ENCODE measurements at regions not wholly inside any gene's neighbourhood (a gene's known extent, or its start where the extent isn't known, plus 50 kb on each side); places are given as distances from the start of the nearest gene placed in this dataset.
"Not testable (repeated sequence)": the region's sequence is repeated elsewhere in the genome, so short reads cannot be mapped to it uniquely, and the experiment has no call there.

- ChIA-PET POLR2A (no interaction called here), CTCF (no interaction called here)
- TF ChIP-seq, protein P1, sequence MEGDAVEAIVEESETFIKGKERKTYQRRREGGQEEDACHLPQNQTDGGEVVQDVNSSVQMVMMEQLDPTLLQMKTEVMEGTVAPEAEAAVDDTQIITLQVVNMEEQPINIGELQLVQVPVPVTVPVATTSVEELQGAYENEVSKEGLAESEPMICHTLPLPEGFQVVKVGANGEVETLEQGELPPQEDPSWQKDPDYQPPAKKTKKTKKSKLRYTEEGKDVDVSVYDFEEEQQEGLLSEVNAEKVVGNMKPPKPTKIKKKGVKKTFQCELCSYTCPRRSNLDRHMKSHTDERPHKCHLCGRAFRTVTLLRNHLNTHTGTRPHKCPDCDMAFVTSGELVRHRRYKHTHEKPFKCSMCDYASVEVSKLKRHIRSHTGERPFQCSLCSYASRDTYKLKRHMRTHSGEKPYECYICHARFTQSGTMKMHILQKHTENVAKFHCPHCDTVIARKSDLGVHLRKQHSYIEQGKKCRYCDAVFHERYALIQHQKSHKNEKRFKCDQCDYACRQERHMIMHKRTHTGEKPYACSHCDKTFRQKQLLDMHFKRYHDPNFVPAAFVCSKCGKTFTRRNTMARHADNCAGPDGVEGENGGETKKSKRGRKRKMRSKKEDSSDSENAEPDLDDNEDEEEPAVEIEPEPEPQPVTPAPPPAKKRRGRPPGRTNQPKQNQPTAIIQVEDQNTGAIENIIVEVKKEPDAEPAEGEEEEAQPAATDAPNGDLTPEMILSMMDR (IDR thresholded peaks at IDR 0.05): no peak
- H3K4me3 Mint-ChIP-seq: no peak overlapping the region
- no peaks in the 10 kb centered on the region for H3K36me3 ChIP-seq (ENCODE audit: insufficient read depth, low read length)
- H3K27ac ChIP-seq (ENCODE audit: low read depth in 1 of 2, low read length in 2 of 2): no peak overlapping the region
- no peaks in the 10 kb centered on the region for H3K36me3 Mint-ChIP-seq (ENCODE audit: low read depth)
- no peaks in the 10 kb centered on the region for H3K27me3 ChIP-seq (ENCODE audit: control insufficient read depth in 1 of 2, insufficient read depth in 2 of 2, low read length in 2 of 2)
- ATAC-seq (ENCODE audit: poor library complexity) (no peak), DNase-seq (no peak)
- H3K27ac Mint-ChIP-seq: no peak overlapping the region
- H3K27me3 Mint-ChIP-seq: no peaks in the 10 kb centered on the region
- H3K9me3 Mint-ChIP-seq: peaks cover 20% of the 10 kb centered on the region
- peaks cover 0 to 6% of the 10 kb centered on the region in 2 experiments for H3K9me3 ChIP-seq (ENCODE audit: control insufficient read depth in 1 of 2, insufficient read depth in 1 of 2, low read length in 2 of 2)
- intact Hi-C loops (cut with DNase I, micrococcal nuclease): no loop called here
- H3K4me3 ChIP-seq (ENCODE audit: low read length): no peak overlapping the region
- H3K4me1 ChIP-seq (ENCODE audit: insufficient read depth, low read length): no peaks in the 10 kb centered on the region
- H3K4me1 Mint-ChIP-seq (ENCODE audit: low read depth): no peaks in the 10 kb centered on the region
Observed at GRCh38 chr7:51823437-51823836, 506.8 kb upstream of the COBL start.

DNA sequence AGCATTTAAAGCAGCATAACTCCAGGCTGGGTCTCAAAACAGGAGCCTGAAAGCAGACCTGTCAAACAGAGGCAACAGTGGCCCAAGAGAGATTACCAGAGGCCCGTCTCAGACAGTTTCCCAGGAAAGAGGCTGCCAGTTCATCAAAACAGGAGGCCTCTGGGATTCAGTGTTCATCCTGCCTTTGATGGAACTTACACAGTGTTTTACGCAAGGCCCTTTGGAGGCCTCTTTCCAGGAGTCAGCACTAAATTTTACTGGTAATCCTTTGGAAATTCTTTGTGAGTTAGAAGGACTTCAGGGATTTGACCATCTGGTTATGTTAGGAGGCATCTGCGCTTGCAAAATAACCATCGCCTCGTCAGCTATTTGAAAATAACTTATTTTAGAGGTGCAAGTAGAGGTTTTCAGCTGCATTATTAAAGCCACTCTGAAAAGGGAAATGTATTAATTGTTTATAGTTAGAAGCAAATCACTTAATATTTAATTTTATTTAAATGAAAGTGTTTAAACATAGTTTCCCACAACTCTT, 501.2 kb upstream of the COBL start:
- no peak for ATAC-seq (ENCODE audit: poor library complexity)
- no peak overlapping the region for H3K4me3 ChIP-seq (ENCODE audit: low read length)
- intact Hi-C loops (cut with DNase I, micrococcal nuclease): no loop called here
- POLR2A ChIA-PET: no interaction called here
- TF ChIP-seq, protein P1 (IDR thresholded peaks at IDR 0.05): no peak
- DNase-seq: no peak
- H3K9me3 ChIP-seq (ENCODE audit: control insufficient read depth in 1 of 2, insufficient read depth in 1 of 2, low read length in 2 of 2): peaks cover 0 to 6% of the 10 kb centered on the region in 2 experiments
- no peaks in the 10 kb centered on the region for H3K27me3 ChIP-seq (ENCODE audit: control insufficient read depth in 1 of 2, insufficient read depth in 2 of 2, low read length in 2 of 2)
- no peaks in the 10 kb centered on the region for H3K36me3 Mint-ChIP-seq (ENCODE audit: low read depth)
- H3K4me1 Mint-ChIP-seq (ENCODE audit: low read depth): no peaks in the 10 kb centered on the region
- H3K4me1 ChIP-seq (ENCODE audit: insufficient read depth, low read length): no peaks in the 10 kb centered on the region
- no peaks in the 10 kb centered on the region for H3K36me3 ChIP-seq (ENCODE audit: insufficient read depth, low read length)
- CTCF ChIA-PET: no interaction called here
- peaks cover 18% of the 10 kb centered on the region for H3K9me3 Mint-ChIP-seq
- no peak overlapping the region for H3K27ac Mint-ChIP-seq
- H3K4me3 Mint-ChIP-seq: no peak overlapping the region
- H3K27ac ChIP-seq (ENCODE audit: low read depth in 1 of 2, low read length in 2 of 2): no peak overlapping the region
- H3K27me3 Mint-ChIP-seq: no peaks in the 10 kb centered on the region

GRCh38 chr7:51805783-51806431, 489.3 kb upstream of the COBL start:
- CTCF ChIA-PET; DNase-seq; H3K36me3 Mint-ChIP-seq (ENCODE audit: low read depth): not testable (repeated sequence)

GRCh38 chr7:51802718-51803117, 486.1 kb upstream of the COBL start:
- H3K4me3 Mint-ChIP-seq: no peak overlapping the region
- Histone ChIP-seq H3K4me1 (ENCODE audit: insufficient read depth, low read length) (no peaks in the 10 kb centered on the region), H3K27me3 (ENCODE audit: control insufficient read depth in 1 of 2, insufficient read depth in 2 of 2, low read length in 2 of 2) (no peaks in the 10 kb centered on the region), H3K9me3 (ENCODE audit: control insufficient read depth in 1 of 2, insufficient read depth in 1 of 2, low read length in 2 of 2) (peaks cover 0 to 20% of the 10 kb centered on the region in 2 experiments), H3K36me3 (ENCODE audit: insufficient read depth, low read length) (no peaks in the 10 kb centered on the region), H3K27ac (ENCODE audit: low read depth in 1 of 2, low read length in 2 of 2) (no peak overlapping the region), H3K4me3 (ENCODE audit: low read length) (no peak overlapping the region)
- DNase-seq (no peak), ATAC-seq (ENCODE audit: poor library complexity) (no peak)
- no peaks in the 10 kb centered on the region for H3K36me3 Mint-ChIP-seq (ENCODE audit: low read depth)
- no peaks in the 10 kb centered on the region for H3K4me1 Mint-ChIP-seq (ENCODE audit: low read depth)
- TF ChIP-seq, protein P1 (IDR thresholded peaks at IDR 0.05): no peak
- intact Hi-C loops (cut with DNase I, micrococcal nuclease): no loop called here
- no peak overlapping the region for H3K27ac Mint-ChIP-seq
- H3K27me3 Mint-ChIP-seq: no peaks in the 10 kb centered on the region
- POLR2A ChIA-PET: no interaction called here
- H3K9me3 Mint-ChIP-seq: no peaks in the 10 kb centered on the region
- CTCF ChIA-PET: no interaction called here

More at GRCh38 chr7:51805783-51806431, 489.3 kb upstream of the COBL start:
- ATAC-seq (ENCODE audit: poor library complexity); intact Hi-C loops (cut with DNase I, micrococcal nuclease); H3K4me3 Mint-ChIP-seq; H3K27ac Mint-ChIP-seq; H3K36me3 ChIP-seq (ENCODE audit: insufficient read depth, low read length); H3K4me3 ChIP-seq (ENCODE audit: low read length); H3K4me1 ChIP-seq (ENCODE audit: insufficient read depth, low read length); H3K27me3 Mint-ChIP-seq; POLR2A ChIA-PET; H3K9me3 Mint-ChIP-seq; H3K4me1 Mint-ChIP-seq (ENCODE audit: low read depth); H3K27ac ChIP-seq (ENCODE audit: low read depth in 1 of 2, low read length in 2 of 2); H3K27me3 ChIP-seq (ENCODE audit: control insufficient read depth in 1 of 2, insufficient read depth in 2 of 2, low read length in 2 of 2): not testable (repeated sequence)
- H3K9me3 ChIP-seq (ENCODE audit: control insufficient read depth in 1 of 2, insufficient read depth in 1 of 2, low read length in 2 of 2): peaks cover 0 to 30% of the 10 kb centered on the region in 2 experiments

Measured in CD4-positive, alpha-beta T cell (primary cell).